Neural cell (in vitro differentiated cells): ENCODE measurements at regions not wholly inside any gene's neighbourhood (a gene's known extent, or its start where the extent isn't known, plus 50 kb on each side); places are given as distances from the start of the nearest gene placed in this dataset.

Source experiments
- H2AFZ ChIP-seq: fragments of 200-600, 300-800 bp; sonication (generic), shearing (Covaris generic); 2 replicates; pipeline ENCODE4 v1.6.0; 2014; ENCODE audit warnings: low read depth, mild to moderate bottlenecking, antibody characterized with exemption, low read length, moderate library complexity
- H3F3A ChIP-seq: fragments of 200-600 bp; shearing (Covaris generic); 2 replicates; pipeline ENCODE4 v1.6.1; 2016; ENCODE audit warnings: mild to moderate bottlenecking, moderate library complexity, mixed read lengths, antibody characterized with exemption, low read length; ENCODE audit not compliant: insufficient read depth, poor library complexity, severe bottlenecking
- H3K27ac ChIP-seq: fragments of 200-600, 300-800 bp; sonication (generic), shearing (Covaris generic); 2 replicates; pipeline ENCODE4 v1.5.1; 2014; ENCODE audit warnings: mild to moderate bottlenecking, low read length, moderate library complexity
- H3K27me3 ChIP-seq: fragments of 300-800, 200-600 bp; sonication (generic), shearing (Covaris generic); 2 replicates; pipeline ENCODE4 v1.6.0; 2014; ENCODE audit warnings: mild to moderate bottlenecking, low read depth, low read length, moderate library complexity; ENCODE audit not compliant: insufficient read depth
- H3K36me3 ChIP-seq: fragments of 300-800, 200-600 bp; sonication (generic), shearing (Covaris generic); 2 replicates; pipeline ENCODE4 v1.5.1; 2014; ENCODE audit warnings: mild to moderate bottlenecking, antibody characterized with exemption, low read length, moderate library complexity; ENCODE audit not compliant: insufficient read depth
- H3K4me2 ChIP-seq: fragments of 300-800, 200-600 bp; sonication (generic), shearing (Covaris generic); 2 replicates; pipeline ENCODE4 v1.6.0; 2014; ENCODE audit warnings: mild to moderate bottlenecking, low read length
- H3K4me3 ChIP-seq: fragments of 300-800, 200-600 bp; sonication (generic), shearing (Covaris generic); 2 replicates; pipeline ENCODE4 v1.5.1; 2014; ENCODE audit warnings: mild to moderate bottlenecking, low read length, moderate library complexity
- H3K79me2 ChIP-seq: fragments of 200-600 bp; shearing (Covaris generic); replicated peaks from 2 replicates; pipeline ENCODE4 v1.6.0; 2014; ENCODE audit warnings: mild to moderate bottlenecking, low read length, moderate library complexity; ENCODE audit not compliant: insufficient read depth
- H3K9ac ChIP-seq: fragments of 300-800, 200-600 bp; sonication (generic), shearing (Covaris generic); 2 replicates; pipeline ENCODE4 v1.6.1; 2016; ENCODE audit warnings: mild to moderate bottlenecking, low read length, mixed read lengths
- H3K9me2 ChIP-seq: fragments of 200-600 bp; shearing (Covaris generic); 2 replicates; pipeline ENCODE4 v1.6.1; 2016; ENCODE audit warnings: mild to moderate bottlenecking, low read length, mixed read lengths; ENCODE audit not compliant: insufficient read depth
- H3K9me3 ChIP-seq: fragments of 200-600, 300-800 bp; sonication (generic), shearing (Covaris generic); 2 replicates; pipeline ENCODE4 v1.6.1; 2016; ENCODE audit warnings: mild to moderate bottlenecking, mixed run types, low read length, moderate library complexity, mixed read lengths
- H4K20me1 ChIP-seq: fragments of 200-600 bp; shearing (Covaris generic); 2 replicates; pipeline ENCODE4 v1.6.1; 2016; ENCODE audit warnings: mild to moderate bottlenecking, mixed run types; ENCODE audit not compliant: insufficient read depth
- CTCF ChIP-seq: fragments of 450-650 bp; IDR thresholded peaks from 2 replicates; pipeline ENCODE4 v1.5.1; 2014; ENCODE audit warnings: antibody characterized with exemption, mild to moderate bottlenecking, moderate library complexity; ENCODE audit not compliant: poor library complexity, severe bottlenecking
- EP300 ChIP-seq: fragments of 450-650 bp; conservative IDR thresholded peaks from 2 replicates; pipeline ENCODE4 v1.6.1; 2014; ENCODE audit warnings: antibody characterized with exemption, mild to moderate bottlenecking, moderate library complexity; ENCODE audit not compliant: poor library complexity, severe bottlenecking
- EZH2 ChIP-seq: fragments of 200-600, 300-800 bp; shearing (Covaris generic), sonication (generic); IDR thresholded peaks from 2 replicates; pipeline ENCODE4 v1.6.1; 2014; ENCODE audit warnings: antibody characterized with exemption, low read length, borderline replicate concordance, mild to moderate bottlenecking; ENCODE audit not compliant: insufficient read depth, poor library complexity, severe bottlenecking
- MXI1 ChIP-seq: fragments of 450-650 bp; conservative IDR thresholded peaks from 2 replicates; pipeline ENCODE4 v1.6.1; 2014; ENCODE audit warnings: antibody characterized with exemption, mild to moderate bottlenecking; ENCODE audit not compliant: poor library complexity, severe bottlenecking
- POLR2AphosphoS5 ChIP-seq: IDR thresholded peaks from 2 replicates; pipeline ENCODE4 v1.6.1; 2012
- RAD21 ChIP-seq: fragments of 450-650 bp; conservative IDR thresholded peaks from 2 replicates; pipeline ENCODE4 v1.6.1; 2014; ENCODE audit warnings: antibody characterized with exemption, mild to moderate bottlenecking, moderate library complexity
- REST ChIP-seq: IDR thresholded peaks from 2 replicates; pipeline ENCODE4 v1.6.1; 2012; ENCODE audit warnings: borderline replicate concordance
- SMC3 ChIP-seq: fragments of 450-650 bp; conservative IDR thresholded peaks from 2 replicates; pipeline ENCODE4 v1.6.1; 2014; ENCODE audit warnings: antibody characterized with exemption, mild to moderate bottlenecking, moderate library complexity; ENCODE audit not compliant: poor library complexity
- TAF1 ChIP-seq: IDR thresholded peaks from 2 replicates; pipeline ENCODE4 v1.6.1; 2012; ENCODE audit warnings: low read depth

- Histone ChIP-seq H3K36me3 (no peaks in the 10 kb centered on the region), H3K27me3 (no peaks in the 10 kb centered on the region), H3K9me3 (no peaks in the 10 kb centered on the region), H4K20me1 (no peaks in the 10 kb centered on the region), H2AFZ (peak overlapping the region; percentile 7), H3K9ac (peak overlapping the region; percentile 10), H3K4me2 (peak overlapping the region; percentile 65), H3K9me2 (no peaks in the 10 kb centered on the region), H3K4me3 (peak overlapping the region; percentile 56), H3F3A (no peaks in the 10 kb centered on the region), H3K79me2 (no peaks in the 10 kb centered on the region), H3K27ac (peak overlapping the region; percentile 69)
- no peak for TF ChIP-seq SMC3
- TF ChIP-seq TAF1: no peak
- peak; percentile 69 for TF ChIP-seq POLR2AphosphoS5
- TF ChIP-seq EZH2: no peak
- TF ChIP-seq EP300: peak; percentile 89
- TF ChIP-seq CTCF: no peak
- TF ChIP-seq RAD21: peak; percentile 38
- peak; percentile 35 for TF ChIP-seq REST
- TF ChIP-seq MXI1: no peak
Observed at GRCh38 chr5:12183003-12183402, 278.8 kb upstream of the CTNND2 start.

GRCh38 chr5:12177851-12178250 lies 273.6 kb upstream of the CTNND2 start:
- H3K9ac ChIP-seq: no peak overlapping the region
- no peaks in the 10 kb centered on the region for H3K36me3 ChIP-seq
- H3K27me3 ChIP-seq: no peaks in the 10 kb centered on the region
- no peaks in the 10 kb centered on the region for H3F3A ChIP-seq
- H3K79me2 ChIP-seq: no peaks in the 10 kb centered on the region
- no peaks in the 10 kb centered on the region for H4K20me1 ChIP-seq
- TF ChIP-seq EZH2 (no peak), REST (no peak), SMC3 (no peak), RAD21 (no peak), POLR2AphosphoS5 (no peak), MXI1 (no peak), EP300 (no peak), TAF1 (no peak), CTCF (no peak)
- H3K9me2 ChIP-seq: no peaks in the 10 kb centered on the region
- H3K4me3 ChIP-seq: no peak overlapping the region
- no peak overlapping the region for H2AFZ ChIP-seq
- no peak overlapping the region for H3K4me2 ChIP-seq
- no peaks in the 10 kb centered on the region for H3K9me3 ChIP-seq
- H3K27ac ChIP-seq: no peak overlapping the region
